ENCODE measurements at regions not wholly inside any gene's neighbourhood (a gene's known extent, or its start where the extent isn't known, plus 50 kb on each side); places are given as distances from the start of the nearest gene placed in this dataset.
"Not testable (repeated sequence)": the region's sequence is repeated elsewhere in the genome, so short reads cannot be mapped to it uniquely, and the experiment has no call there.

- DNase-seq = no peak
These were observed 185.1 kb upstream of the KLF6 start for GRCh38 chr10:3969876-3970666.

- no peak for DNase-seq
These were observed 183.7 kb upstream of the KLF6 start for GRCh38 chr10:3968727-3969126.

GRCh38 chr10:3964516-3964915 is 179.5 kb upstream of the KLF6 start:
- DNase-seq = no peak

- no peak for DNase-seq
These were observed 178.2 kb upstream of the KLF6 start for GRCh38 chr10:3963191-3963673.

GRCh38 chr10:3961082-3961481 is 176.1 kb upstream of the KLF6 start:
- DNase-seq = peak; percentile 58

- no peak for DNase-seq
These were observed 175.5 kb upstream of the KLF6 start for GRCh38 chr10:3960496-3960895.

- DNase-seq = no peak
These were observed 174.6 kb upstream of the KLF6 start for GRCh38 chr10:3959370-3960325.

GRCh38 chr10:3958472-3958996 is 173.5 kb upstream of the KLF6 start:
- no peak for DNase-seq

- DNase-seq = no peak
These were observed 171.1 kb upstream of the KLF6 start for GRCh38 chr10:3955955-3956617.

- DNase-seq = no peak
These were observed 170.5 kb upstream of the KLF6 start for GRCh38 chr10:3955493-3955892.

GRCh38 chr10:3954615-3955014 is 169.6 kb upstream of the KLF6 start:
- DNase-seq = no peak

GRCh38 chr10:3954007-3954406 is 169.0 kb upstream of the KLF6 start:
- not testable (repeated sequence) for DNase-seq

- DNase-seq = no peak
These were observed 167.0 kb upstream of the KLF6 start for GRCh38 chr10:3951993-3952392.

GRCh38 chr10:3950676-3951275 is 165.8 kb upstream of the KLF6 start:
- peak; percentile 48 for DNase-seq

GRCh38 chr10:3949711-3950110 is 164.7 kb upstream of the KLF6 start:
- DNase-seq = no peak

GRCh38 chr10:3948843-3949242 is 163.8 kb upstream of the KLF6 start:
- DNase-seq = peak; percentile 87

GRCh38 chr10:3946234-3947229 is 161.5 kb upstream of the KLF6 start:
- no peak for DNase-seq

- no peak for DNase-seq
These were observed 160.0 kb upstream of the KLF6 start for GRCh38 chr10:3945026-3945425.

GRCh38 chr10:3944591-3944990 is 159.6 kb upstream of the KLF6 start:
- no peak for DNase-seq

GRCh38 chr10:3943695-3944257 is 158.8 kb upstream of the KLF6 start:
- no peak for DNase-seq
